PC-9 (cell line): ENCODE measurements at regions not wholly inside any gene's neighbourhood (a gene's known extent, or its start where the extent isn't known, plus 50 kb on each side); places are given as distances from the start of the nearest gene placed in this dataset.

Source experiments
- BruUV-seq: library from RNA; stranded (reverse); fragments of 400-500 nt; replicated peaks from 2 replicates; lab custom pipeline; 2021; lab: Mats Ljungman, UMichigan
- CTCF ChIA-PET: fragments of 300-600 bp; sonication (Branson Sonifier 250); formaldehyde crosslinking; loops from one replicate; lab custom pipeline; 2022; ENCODE audit warnings: antibody characterized with exemption; lab: Charles Lee
- POLR2A ChIA-PET: fragments of 300-600 bp; sonication (Branson Sonifier 250); formaldehyde crosslinking; loops from one replicate; lab custom pipeline; 2022; ENCODE audit warnings: antibody characterized with exemption; ENCODE audit not compliant: unreplicated experiment; lab: Charles Lee
- DNase-seq, 2 experiments: peaks; one replicate each; pipeline versions ENCODE4 v3.0.0 to v3.0.0-alpha.2; 2015 to 2022; ENCODE audit warnings: mixed read lengths in 1 of 2
- H2AFZ ChIP-seq: fragments of 200-600 bp; sonication (generic); 2 replicates; pipeline ENCODE4 v1.8.1; 2017; ENCODE audit warnings: antibody characterized with exemption
- H3F3A ChIP-seq: fragments of 200-600 bp; sonication (generic); 2 replicates; pipeline ENCODE4 v1.8.1; 2017; ENCODE audit warnings: antibody characterized with exemption, mild to moderate bottlenecking, low read depth; ENCODE audit not compliant: insufficient read depth
- H3K27ac ChIP-seq: fragments of 200-600 bp; sonication (generic); 2 replicates; pipeline ENCODE4 v1.6.1; 2016; ENCODE audit warnings: mixed run types
- H3K27me3 ChIP-seq: fragments of 200-600 bp; sonication (generic); 2 replicates; pipeline ENCODE4 v1.6.1; 2016; ENCODE audit warnings: low read depth, mixed run types; ENCODE audit not compliant: insufficient read depth
- H3K36me3 ChIP-seq: fragments of 200-600 bp; sonication (generic); 2 replicates; pipeline ENCODE4 v1.6.1; 2016; ENCODE audit warnings: low read depth, mixed run types
- H3K4me1 ChIP-seq: fragments of 200-600 bp; sonication (generic); replicated peaks from 2 replicates; pipeline ENCODE4 v1.6.1; 2016; ENCODE audit warnings: mixed run types; ENCODE audit not compliant: insufficient read depth
- H3K4me2 ChIP-seq: fragments of 200-600 bp; sonication (generic); 2 replicates; pipeline ENCODE4 v1.6.1; 2017; ENCODE audit warnings: mixed run types
- H3K4me3 ChIP-seq: fragments of 200-600 bp; sonication (generic); 2 replicates; pipeline ENCODE4 v1.6.1; 2016; ENCODE audit warnings: mixed run types
- H3K79me2 ChIP-seq: fragments of 200-600 bp; sonication (generic); 2 replicates; pipeline ENCODE4 v1.6.1; 2017; ENCODE audit warnings: low read depth, mixed run types
- H3K9me2 ChIP-seq: fragments of 200-600 bp; sonication (generic); 2 replicates; pipeline ENCODE4 v1.8.1; 2017; ENCODE audit warnings: mild to moderate bottlenecking; ENCODE audit not compliant: insufficient read depth
- H3K9me3 ChIP-seq: fragments of 200-600 bp; sonication (generic); 2 replicates; pipeline ENCODE4 v1.8.1; 2016; ENCODE audit warnings: low read depth; ENCODE audit not compliant: insufficient read depth
- H4K20me1 ChIP-seq: fragments of 200-600 bp; sonication (generic); 2 replicates; pipeline ENCODE4 v1.8.1; 2017; ENCODE audit not compliant: insufficient read depth
- EZH2 ChIP-seq: fragments of 200-600 bp; sonication (generic); IDR thresholded peaks from 2 replicates; pipeline ENCODE4 v1.8.0; 2017; ENCODE audit warnings: antibody characterized with exemption, low read depth
- intact Hi-C: fragments of 100-400 bp; cut with micrococcal nuclease; formaldehyde crosslinking; loops from one replicate; pipeline ENCODE4 v1.10.0; 2022; ENCODE audit not compliant: unreplicated experiment
- TF ChIP-seq, protein P1 (sequence below): fragments of 200-600 bp; sonication (generic); conservative IDR thresholded peaks from 2 replicates; pipeline ENCODE4 v1.6.1; 2017; ENCODE audit warnings: mixed run types, antibody characterized with exemption, mild to moderate bottlenecking, moderate library complexity

DNA sequence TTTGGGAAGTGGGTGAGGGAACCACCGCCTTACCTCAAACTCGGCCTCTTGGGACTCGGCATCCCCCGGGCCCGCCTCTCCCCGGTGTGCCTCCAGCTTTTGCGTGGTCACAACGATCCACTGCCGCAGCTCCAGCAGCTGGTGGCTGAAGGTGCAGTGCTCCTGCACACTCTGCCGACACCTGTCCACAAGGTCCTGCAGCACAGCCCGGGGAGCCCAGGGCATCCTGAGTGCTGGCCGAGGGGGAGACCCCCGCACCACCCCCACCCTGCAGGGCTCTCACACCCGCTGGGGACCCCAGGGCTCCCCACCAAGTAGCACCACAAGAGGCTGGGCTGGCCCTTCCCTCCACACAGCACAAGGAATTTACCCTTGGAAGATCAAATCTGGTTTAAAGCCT is 76.6 kb downstream of the SYNE3 start:
- intact Hi-C loops: no loop called here
- no TSS peak for BruUV-seq
- no peak overlapping the region for H3K4me3 ChIP-seq
- H3K9me3 ChIP-seq: no peaks in the 10 kb centered on the region
- ChIA-PET CTCF (no interaction called here), POLR2A (no interaction called here)
- H3K36me3 ChIP-seq: no peaks in the 10 kb centered on the region
- H3K4me1 ChIP-seq: no peaks in the 10 kb centered on the region
- H3F3A ChIP-seq: no peaks in the 10 kb centered on the region
- no peak overlapping the region for H3K4me2 ChIP-seq
- no peaks in the 10 kb centered on the region for H3K79me2 ChIP-seq
- no peaks in the 10 kb centered on the region for H4K20me1 ChIP-seq
- DNase-seq: no peak
- H3K27ac ChIP-seq: no peak overlapping the region
- H3K27me3 ChIP-seq: no peaks in the 10 kb centered on the region
- TF ChIP-seq EZH2: no peak
- TF ChIP-seq, protein P1, sequence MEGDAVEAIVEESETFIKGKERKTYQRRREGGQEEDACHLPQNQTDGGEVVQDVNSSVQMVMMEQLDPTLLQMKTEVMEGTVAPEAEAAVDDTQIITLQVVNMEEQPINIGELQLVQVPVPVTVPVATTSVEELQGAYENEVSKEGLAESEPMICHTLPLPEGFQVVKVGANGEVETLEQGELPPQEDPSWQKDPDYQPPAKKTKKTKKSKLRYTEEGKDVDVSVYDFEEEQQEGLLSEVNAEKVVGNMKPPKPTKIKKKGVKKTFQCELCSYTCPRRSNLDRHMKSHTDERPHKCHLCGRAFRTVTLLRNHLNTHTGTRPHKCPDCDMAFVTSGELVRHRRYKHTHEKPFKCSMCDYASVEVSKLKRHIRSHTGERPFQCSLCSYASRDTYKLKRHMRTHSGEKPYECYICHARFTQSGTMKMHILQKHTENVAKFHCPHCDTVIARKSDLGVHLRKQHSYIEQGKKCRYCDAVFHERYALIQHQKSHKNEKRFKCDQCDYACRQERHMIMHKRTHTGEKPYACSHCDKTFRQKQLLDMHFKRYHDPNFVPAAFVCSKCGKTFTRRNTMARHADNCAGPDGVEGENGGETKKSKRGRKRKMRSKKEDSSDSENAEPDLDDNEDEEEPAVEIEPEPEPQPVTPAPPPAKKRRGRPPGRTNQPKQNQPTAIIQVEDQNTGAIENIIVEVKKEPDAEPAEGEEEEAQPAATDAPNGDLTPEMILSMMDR: no peak
- H3K9me2 ChIP-seq: no peaks in the 10 kb centered on the region
- no peak overlapping the region for H2AFZ ChIP-seq

DNA sequence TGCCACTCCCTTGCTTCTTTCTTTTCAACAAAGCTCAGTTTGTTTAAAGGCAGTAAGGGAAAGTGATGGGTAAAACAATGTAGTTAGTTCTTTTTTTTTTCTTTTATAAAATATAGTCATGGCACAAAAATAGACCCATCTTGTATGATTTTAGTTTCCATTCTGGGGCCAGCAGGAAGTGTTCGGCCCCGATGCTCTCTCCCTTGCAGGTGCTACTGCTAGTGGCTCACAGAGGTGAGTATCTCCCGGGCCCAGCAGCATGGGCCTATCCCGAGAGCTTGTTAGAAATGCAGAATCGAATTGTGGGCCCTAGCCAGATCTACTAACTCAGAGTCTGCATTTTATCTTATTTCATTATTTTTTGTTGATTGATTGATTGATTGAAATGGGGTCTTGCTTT is 78.7 kb downstream of the SYNE3 start:
- ChIA-PET CTCF (no interaction called here), POLR2A (no interaction called here)
- intact Hi-C loops: no loop called here
- Histone ChIP-seq H3K27me3 (no peaks in the 10 kb centered on the region), H3K4me2 (no peak overlapping the region), H4K20me1 (no peaks in the 10 kb centered on the region), H3K4me1 (no peaks in the 10 kb centered on the region), H3K79me2 (no peaks in the 10 kb centered on the region), H3K36me3 (no peaks in the 10 kb centered on the region), H3K9me2 (no peaks in the 10 kb centered on the region), H2AFZ (no peak overlapping the region), H3K9me3 (no peaks in the 10 kb centered on the region), H3K27ac (no peak overlapping the region), H3F3A (no peaks in the 10 kb centered on the region), H3K4me3 (no peak overlapping the region)
- BruUV-seq: no TSS peak
- no peak for DNase-seq
- no peak for TF ChIP-seq EZH2
- TF ChIP-seq, protein P1: no peak

DNA sequence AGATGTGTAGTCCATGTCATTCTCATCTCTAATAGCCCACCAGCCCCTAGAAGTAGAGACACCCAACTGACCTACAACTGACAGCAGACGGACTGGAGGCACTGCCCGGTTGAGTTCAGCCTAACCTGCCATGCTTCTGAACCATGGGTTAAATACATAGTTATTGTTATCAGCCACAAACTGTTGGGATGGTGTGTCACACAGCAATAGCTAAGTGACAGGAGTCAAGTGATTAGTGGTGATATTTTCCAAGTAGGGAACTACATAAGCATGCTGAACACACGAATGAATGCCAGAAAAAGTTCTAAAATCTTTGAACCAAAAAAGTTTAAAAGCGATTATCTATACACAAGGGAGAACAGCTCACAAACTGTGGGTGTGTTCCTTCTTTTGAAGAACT is 80.1 kb downstream of the SYNE3 start:
- DNase-seq: no peak
- Histone ChIP-seq H3K36me3 (no peaks in the 10 kb centered on the region), H2AFZ (no peak overlapping the region), H3K9me2 (no peaks in the 10 kb centered on the region), H3K4me1 (no peaks in the 10 kb centered on the region), H3K9me3 (no peaks in the 10 kb centered on the region), H3F3A (no peaks in the 10 kb centered on the region), H3K79me2 (no peaks in the 10 kb centered on the region), H3K27ac (no peak overlapping the region), H3K27me3 (no peaks in the 10 kb centered on the region), H3K4me3 (no peak overlapping the region), H3K4me2 (no peak overlapping the region), H4K20me1 (no peaks in the 10 kb centered on the region)
- intact Hi-C loops: no loop called here
- no peak for TF ChIP-seq EZH2
- TF ChIP-seq, protein P1: no peak
- ChIA-PET POLR2A (no interaction called here), CTCF (no interaction called here)
- BruUV-seq: no TSS peak
